Activated CD8-positive, alpha-beta memory T cell treated with anti-CD3 and anti-CD28 coated beads, Interleukin-2, amount 50 U/mL, for 4 hours (primary cell): ENCODE measurements at regions not wholly inside any gene's neighbourhood (a gene's known extent, or its start where the extent isn't known, plus 50 kb on each side); places are given as distances from the start of the nearest gene placed in this dataset.
"Not testable (repeated sequence)": the region's sequence is repeated elsewhere in the genome, so short reads cannot be mapped to it uniquely, and the experiment has no call there.

Experiments
- DNase-seq: peaks from one replicate; pipeline ENCODE4 v3.0.0-alpha.2; 2020

- not testable (repeated sequence) for DNase-seq
Measured at GRCh38 chr2:89328790-89329189, 637.3 kb downstream of the RPIA start.
